ENCODE measurements at regions not wholly inside any gene's neighbourhood (a gene's known extent, or its start where the extent isn't known, plus 50 kb on each side); places are given as distances from the start of the nearest gene placed in this dataset.

- Histone ChIP-seq H2BK12ac (ENCODE audit: low read length) (no peak overlapping the region), H3K14ac (ENCODE audit: low read length) (no peak overlapping the region), H3K18ac (ENCODE audit: low read length) (no peak overlapping the region), H3K36me3 (replicated peaks in 1 of 2; ENCODE audit: control insufficient read depth in 2 of 2, insufficient read depth in 2 of 2, low read length in 2 of 2) (no peaks in the 10 kb centered on the region), H2AFZ (ENCODE audit: low read length) (no peak overlapping the region), H3K9me3 (replicated peaks in 1 of 2; ENCODE audit: control insufficient read depth in 2 of 2, insufficient read depth in 1 of 2, low read depth in 1 of 2, low read length in 2 of 2) (no peaks in the 10 kb centered on the region), H3K4me3 (ENCODE audit: low read length in 2 of 2) (no peak overlapping the region), H3K4me2 (ENCODE audit: insufficient read depth, low read length, poor library complexity, severe bottlenecking) (no peak overlapping the region), H3K23ac (ENCODE audit: low read depth, low read length, poor library complexity) (no peak overlapping the region), H3K4ac (ENCODE audit: low read length) (no peak overlapping the region), H2BK15ac (ENCODE audit: low read length) (no peak overlapping the region), H2BK5ac (ENCODE audit: low read length) (no peak overlapping the region), H4K8ac (ENCODE audit: low read depth, low read length) (no peak overlapping the region), H3K79me1 (ENCODE audit: low read depth, low read length) (no peaks in the 10 kb centered on the region), H3K4me1 (ENCODE audit: control insufficient read depth in 2 of 2, insufficient read depth in 1 of 2, low read depth in 1 of 2, low read length in 2 of 2) (peaks cover 0 to 7% of the 10 kb centered on the region in 2 donors), H4K91ac (ENCODE audit: low read depth, low read length, poor library complexity) (no peak overlapping the region), H2BK120ac (ENCODE audit: low read depth, low read length) (no peak overlapping the region), H2AK5ac (ENCODE audit: low read depth, low read length) (no peak overlapping the region), H3K27me3 (ENCODE audit: control insufficient read depth in 3 of 3, insufficient read depth in 3 of 3, low read depth in 1 of 3, low read length in 3 of 3) (no peaks in the 10 kb centered on the region), H3K27ac (replicated peaks; ENCODE audit: low read length) (no peak overlapping the region), H3K9ac (ENCODE audit: low read depth, low read length, poor library complexity) (no peak overlapping the region)
- no peak for DNase-seq (ENCODE audit: low spot score)
Measured at GRCh38 chr2:191581003-191581402, 96.9 kb upstream of the NABP1 start.

GRCh38 chr2:191582355-191582754 lies 95.6 kb upstream of the NABP1 start:
- Histone ChIP-seq H3K79me1 (ENCODE audit: low read depth, low read length) (no peaks in the 10 kb centered on the region), H3K4me2 (ENCODE audit: insufficient read depth, low read length, poor library complexity, severe bottlenecking) (no peak overlapping the region), H3K18ac (ENCODE audit: low read length) (no peak overlapping the region), H3K4me1 (ENCODE audit: control insufficient read depth in 2 of 2, insufficient read depth in 1 of 2, low read depth in 1 of 2, low read length in 2 of 2) (peaks cover 0 to 7% of the 10 kb centered on the region in 2 donors), H3K4ac (ENCODE audit: low read length) (no peak overlapping the region), H2BK15ac (ENCODE audit: low read length) (no peak overlapping the region), H3K4me3 (ENCODE audit: low read length in 2 of 2) (no peak overlapping the region), H2BK5ac (ENCODE audit: low read length) (no peak overlapping the region), H3K27ac (replicated peaks; ENCODE audit: low read length) (no peak overlapping the region), H3K14ac (ENCODE audit: low read length) (no peak overlapping the region), H3K27me3 (ENCODE audit: control insufficient read depth in 3 of 3, insufficient read depth in 3 of 3, low read depth in 1 of 3, low read length in 3 of 3) (no peaks in the 10 kb centered on the region), H2BK12ac (ENCODE audit: low read length) (no peak overlapping the region), H4K8ac (ENCODE audit: low read depth, low read length) (no peak overlapping the region), H3K9me3 (replicated peaks in 1 of 2; ENCODE audit: control insufficient read depth in 2 of 2, insufficient read depth in 1 of 2, low read depth in 1 of 2, low read length in 2 of 2) (no peaks in the 10 kb centered on the region), H3K9ac (ENCODE audit: low read depth, low read length, poor library complexity) (no peak overlapping the region), H3K23ac (ENCODE audit: low read depth, low read length, poor library complexity) (no peak overlapping the region), H4K91ac (ENCODE audit: low read depth, low read length, poor library complexity) (no peak overlapping the region), H2BK120ac (ENCODE audit: low read depth, low read length) (no peak overlapping the region), H2AK5ac (ENCODE audit: low read depth, low read length) (no peak overlapping the region), H2AFZ (ENCODE audit: low read length) (no peak overlapping the region), H3K36me3 (replicated peaks in 1 of 2; ENCODE audit: control insufficient read depth in 2 of 2, insufficient read depth in 2 of 2, low read length in 2 of 2) (no peaks in the 10 kb centered on the region)
- DNase-seq (ENCODE audit: low spot score): no peak

- no peak overlapping the region for H2BK120ac ChIP-seq (ENCODE audit: low read depth, low read length)
- WGBS, 2 donors (ENCODE audit: extremely low coverage in 2 of 2, insufficient read length in 2 of 2, insufficient replicate concordance in 1 of 2): no CpG with 5 or more reads among the region's 6 CpGs
Measured at GRCh38 chr2:191591025-191591424, 86.9 kb upstream of the NABP1 start.

GRCh38 chr2:191593622-191594385 lies 84.1 kb upstream of the NABP1 start:
- Histone ChIP-seq H3K4me3 (ENCODE audit: low read length in 2 of 2) (no peak overlapping the region), H3K36me3 (replicated peaks in 1 of 2; ENCODE audit: control insufficient read depth in 2 of 2, insufficient read depth in 2 of 2, low read length in 2 of 2) (no peaks in the 10 kb centered on the region), H2BK12ac (ENCODE audit: low read length) (no peak overlapping the region), H2AFZ (ENCODE audit: low read length) (no peak overlapping the region), H3K27me3 (ENCODE audit: control insufficient read depth in 3 of 3, insufficient read depth in 3 of 3, low read depth in 1 of 3, low read length in 3 of 3) (peaks cover 0 to 3% (median 0%) of the 10 kb centered on the region in 3 experiments), H2BK5ac (ENCODE audit: low read length) (no peak overlapping the region), H3K9ac (ENCODE audit: low read depth, low read length, poor library complexity) (no peak overlapping the region), H3K18ac (ENCODE audit: low read length) (no peak overlapping the region), H3K79me1 (ENCODE audit: low read depth, low read length) (no peaks in the 10 kb centered on the region), H4K8ac (ENCODE audit: low read depth, low read length) (no peak overlapping the region), H2AK5ac (ENCODE audit: low read depth, low read length) (no peak overlapping the region), H2BK15ac (ENCODE audit: low read length) (no peak overlapping the region), H4K91ac (ENCODE audit: low read depth, low read length, poor library complexity) (no peak overlapping the region), H3K4me1 (ENCODE audit: control insufficient read depth in 2 of 2, insufficient read depth in 1 of 2, low read depth in 1 of 2, low read length in 2 of 2) (no peaks in the 10 kb centered on the region), H3K27ac (replicated peaks; ENCODE audit: low read length) (no peak overlapping the region), H2BK120ac (ENCODE audit: low read depth, low read length) (no peak overlapping the region), H3K14ac (ENCODE audit: low read length) (no peak overlapping the region), H3K4me2 (ENCODE audit: insufficient read depth, low read length, poor library complexity, severe bottlenecking) (no peak overlapping the region), H3K9me3 (replicated peaks in 1 of 2; ENCODE audit: control insufficient read depth in 2 of 2, insufficient read depth in 1 of 2, low read depth in 1 of 2, low read length in 2 of 2) (peaks cover 0 to 3% of the 10 kb centered on the region in 2 donors), H3K4ac (ENCODE audit: low read length) (no peak overlapping the region), H3K23ac (ENCODE audit: low read depth, low read length, poor library complexity) (no peak overlapping the region)
- WGBS, 2 donors (ENCODE audit: extremely low coverage in 2 of 2, insufficient read length in 2 of 2, insufficient replicate concordance in 1 of 2): no CpG with 5 or more reads among the region's 5 CpGs
- no peak for DNase-seq (ENCODE audit: low spot score)

More at GRCh38 chr2:191591025-191591424, 86.9 kb upstream of the NABP1 start:
- H3K4me3 ChIP-seq (ENCODE audit: low read length in 2 of 2): no peak overlapping the region
- H3K9me3 ChIP-seq (replicated peaks in 1 of 2; ENCODE audit: control insufficient read depth in 2 of 2, insufficient read depth in 1 of 2, low read depth in 1 of 2, low read length in 2 of 2): peaks cover 0 to 3% of the 10 kb centered on the region in 2 donors
- H3K36me3 ChIP-seq (replicated peaks in 1 of 2; ENCODE audit: control insufficient read depth in 2 of 2, insufficient read depth in 2 of 2, low read length in 2 of 2): no peaks in the 10 kb centered on the region
- H2BK5ac ChIP-seq (ENCODE audit: low read length): no peak overlapping the region
- H2BK12ac ChIP-seq (ENCODE audit: low read length): no peak overlapping the region
- H4K91ac ChIP-seq (ENCODE audit: low read depth, low read length, poor library complexity): no peak overlapping the region
- no peak overlapping the region for H3K18ac ChIP-seq (ENCODE audit: low read length)
- no peak overlapping the region for H2AK5ac ChIP-seq (ENCODE audit: low read depth, low read length)
- H3K27me3 ChIP-seq (ENCODE audit: control insufficient read depth in 3 of 3, insufficient read depth in 3 of 3, low read depth in 1 of 3, low read length in 3 of 3): peaks cover 0 to 3% (median 0%) of the 10 kb centered on the region in 3 experiments
- no peak for DNase-seq (ENCODE audit: low spot score)
- H3K4me1 ChIP-seq (ENCODE audit: control insufficient read depth in 2 of 2, insufficient read depth in 1 of 2, low read depth in 1 of 2, low read length in 2 of 2): no peaks in the 10 kb centered on the region
- no peak overlapping the region for H3K23ac ChIP-seq (ENCODE audit: low read depth, low read length, poor library complexity)
- H3K79me1 ChIP-seq (ENCODE audit: low read depth, low read length): no peaks in the 10 kb centered on the region
- H2AFZ ChIP-seq (ENCODE audit: low read length): no peak overlapping the region
- H3K14ac ChIP-seq (ENCODE audit: low read length): no peak overlapping the region
- H3K4ac ChIP-seq (ENCODE audit: low read length): no peak overlapping the region
- no peak overlapping the region for H2BK15ac ChIP-seq (ENCODE audit: low read length)
- no peak overlapping the region for H3K4me2 ChIP-seq (ENCODE audit: insufficient read depth, low read length, poor library complexity, severe bottlenecking)
- H3K27ac ChIP-seq (replicated peaks; ENCODE audit: low read length): no peak overlapping the region
- no peak overlapping the region for H4K8ac ChIP-seq (ENCODE audit: low read depth, low read length)
- no peak overlapping the region for H3K9ac ChIP-seq (ENCODE audit: low read depth, low read length, poor library complexity)
